Fibroblast of upper back skin (primary cell): ENCODE measurements at regions not wholly inside any gene's neighbourhood (a gene's known extent, or its start where the extent isn't known, plus 50 kb on each side); places are given as distances from the start of the nearest gene placed in this dataset.

Source experiments
- DNase-seq: peaks from one replicate; pipeline ENCODE4 v3.0.0-alpha.2; 2013

GRCh38 chr1:11373895-11374747, 101.1 kb downstream of the UBIAD1 start:
- no peak for DNase-seq

DNA sequence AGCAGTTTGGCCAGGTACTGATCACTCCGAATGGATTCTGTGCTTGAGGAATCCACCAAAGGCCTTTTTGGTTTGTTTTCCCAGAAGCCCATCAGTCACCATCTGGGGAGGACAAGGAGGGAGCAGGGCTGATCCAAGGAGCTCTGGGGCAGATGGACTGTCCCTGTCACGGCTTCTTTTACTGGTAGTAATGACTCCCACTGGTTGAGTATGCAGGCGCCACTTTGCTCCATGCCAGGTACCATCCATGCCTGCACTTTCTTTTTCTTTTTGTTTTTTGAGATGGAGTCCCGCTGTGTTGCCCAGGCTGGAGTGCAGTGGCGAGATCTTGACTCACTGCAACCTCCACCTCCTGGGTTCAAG, 101.7 kb downstream of the UBIAD1 start:
- no peak for DNase-seq

GRCh38 chr1:11377001-11377583, 101.9 kb upstream of the DISP3 start:
- DNase-seq: no peak

DNA sequence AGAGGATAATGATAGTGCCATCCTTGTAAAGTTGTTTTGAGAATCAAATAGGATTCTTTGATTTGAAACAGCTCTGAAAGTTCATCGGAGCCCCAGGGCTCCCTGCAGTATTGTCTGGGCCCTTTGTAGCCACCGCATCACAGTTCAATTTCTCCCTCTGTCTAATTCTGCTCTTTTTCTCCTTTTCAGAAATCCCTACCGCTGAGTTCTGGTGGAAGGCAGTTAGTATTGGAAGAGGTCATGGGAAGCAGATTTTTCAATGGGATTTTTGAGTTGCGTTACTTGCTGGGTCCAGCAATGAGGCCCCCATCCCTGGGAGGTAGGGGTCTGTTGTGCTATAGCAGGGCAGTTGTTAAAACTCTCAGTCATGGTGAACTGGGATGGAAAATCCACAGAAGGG, 101.0 kb upstream of the DISP3 start:
- no peak for DNase-seq

DNA sequence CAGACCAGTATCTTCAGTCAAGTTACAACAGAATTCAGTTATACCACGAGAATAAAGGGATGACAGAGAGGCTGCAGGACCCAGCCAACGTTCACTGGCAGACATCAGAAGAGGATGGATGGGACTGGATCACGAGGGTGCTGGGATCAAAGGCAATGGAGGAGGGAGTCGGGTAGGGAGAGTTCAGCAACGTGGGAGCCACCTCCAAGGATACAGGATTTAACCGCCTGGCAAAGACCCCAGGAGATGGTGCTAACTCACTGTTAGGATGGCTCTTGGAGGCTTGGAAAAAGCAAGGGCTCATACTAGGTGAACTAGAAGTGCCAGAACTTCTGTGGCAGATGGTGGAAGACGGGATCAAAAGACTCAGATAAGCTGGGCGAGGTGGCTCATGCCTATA, 99.1 kb upstream of the DISP3 start:
- no peak for DNase-seq

DNA sequence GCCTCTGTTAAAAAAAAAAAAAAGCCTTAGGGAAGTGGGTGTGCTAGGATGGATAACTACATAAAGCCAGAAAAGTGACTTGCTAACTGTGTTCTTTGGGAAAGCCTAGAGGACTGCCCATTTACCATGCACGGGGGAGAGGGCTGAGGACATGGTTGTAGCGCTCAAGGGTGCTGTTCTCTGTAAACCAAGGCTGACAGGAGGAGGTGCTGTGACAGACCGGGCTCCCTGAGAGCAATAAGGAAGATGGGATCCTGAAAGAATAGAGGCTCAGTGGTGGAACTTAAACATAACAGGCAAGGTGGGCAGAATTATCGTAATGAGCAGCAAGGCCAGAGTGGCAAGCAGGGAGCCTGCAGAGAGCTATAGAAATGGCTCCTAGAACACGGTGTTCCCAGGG, 98.5 kb upstream of the DISP3 start:
- no peak for DNase-seq

DNA sequence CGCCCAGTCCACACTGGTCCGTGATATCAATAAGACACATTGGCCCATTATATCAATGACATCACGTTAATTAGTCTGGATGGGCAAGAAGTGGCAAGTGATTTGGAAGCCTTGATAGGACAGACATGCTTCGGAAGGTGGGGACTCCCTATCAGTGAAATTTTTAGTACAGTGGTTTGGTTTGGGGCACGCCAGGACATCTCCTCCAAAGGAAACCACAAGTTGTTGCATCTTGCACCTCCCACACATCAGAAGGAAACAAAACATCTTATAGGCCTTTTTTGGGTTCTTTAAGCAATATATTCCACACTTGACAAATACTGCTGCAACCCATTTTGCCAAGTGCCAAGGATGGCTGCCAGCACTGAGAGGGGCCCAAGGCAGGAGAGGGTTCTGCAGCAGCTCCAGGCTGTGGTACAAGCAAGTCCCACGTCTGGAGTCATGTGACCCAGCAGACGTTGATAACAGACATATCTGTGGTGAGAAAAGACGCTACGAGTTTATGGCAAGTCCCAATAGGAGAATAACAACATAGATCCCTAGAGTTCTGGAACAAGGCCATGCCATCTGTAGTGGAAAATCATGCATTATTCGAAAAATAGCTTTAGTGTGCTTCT, 95.3 kb upstream of the DISP3 start:
- DNase-seq: no peak

- peak; percentile 11 for DNase-seq
These were observed 94.8 kb upstream of the DISP3 start for GRCh38 chr1:11384170-11384554.

- no peak for DNase-seq
These were observed 91.1 kb upstream of the DISP3 start for GRCh38 chr1:11387829-11388228.

DNA sequence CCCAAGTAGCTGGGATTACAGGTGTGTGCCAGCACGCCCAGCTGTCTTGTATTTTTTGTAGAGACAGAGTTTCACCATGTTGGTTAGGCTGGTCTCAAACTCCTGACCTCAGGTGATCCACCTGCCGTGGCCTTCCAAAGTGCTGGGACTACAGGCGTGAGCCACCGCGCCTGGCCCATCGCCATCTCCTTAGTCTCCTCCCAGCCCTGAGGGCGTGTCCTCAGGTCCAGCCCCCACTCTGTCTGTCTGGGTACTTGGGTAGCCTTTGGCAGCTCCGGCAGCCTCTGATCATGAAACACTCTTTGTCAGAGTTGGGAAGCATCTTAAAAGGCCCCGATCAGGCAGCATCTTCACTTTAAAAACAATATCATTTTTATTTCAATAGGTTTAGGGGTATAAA, 90.3 kb upstream of the DISP3 start:
- no peak for DNase-seq

DNA sequence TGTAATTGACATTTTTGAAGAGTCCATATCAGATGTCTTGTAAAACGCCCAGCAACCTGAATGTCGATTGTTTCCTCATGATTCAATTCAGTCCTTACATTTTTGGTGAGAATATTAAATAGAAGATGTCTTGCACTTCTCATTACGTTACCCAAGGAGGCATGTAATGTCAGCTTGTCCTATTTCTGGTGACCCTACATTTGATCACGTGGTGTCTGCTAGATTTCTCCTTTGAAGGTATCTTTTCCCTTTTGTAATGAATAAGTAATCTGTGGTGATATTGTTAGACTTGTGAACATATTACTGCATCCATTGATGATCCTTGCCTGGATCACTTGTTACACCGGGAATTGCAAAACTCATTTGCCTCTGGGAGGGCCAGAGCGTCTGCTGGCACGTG, 87.6 kb upstream of the DISP3 start:
- no peak for DNase-seq

DNA sequence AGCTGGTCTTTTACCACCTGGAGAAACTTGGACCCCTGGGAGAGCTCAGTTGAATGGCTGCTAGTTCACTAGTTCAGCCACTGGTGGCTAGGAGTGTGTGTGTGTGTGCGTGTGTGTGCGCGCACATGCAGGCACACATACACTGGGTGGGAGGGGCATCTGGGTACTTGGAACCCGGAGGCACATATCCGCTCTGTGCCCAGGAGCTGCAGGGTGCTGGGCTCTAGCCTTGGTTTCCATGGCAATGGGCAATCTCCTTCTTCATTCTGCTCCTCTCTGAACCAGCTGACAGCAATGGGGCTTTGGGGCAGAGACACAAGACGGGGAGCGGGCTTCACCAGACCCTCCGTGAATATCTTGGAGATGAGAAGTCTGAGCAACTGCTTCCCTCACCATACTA, 87.1 kb upstream of the DISP3 start:
- DNase-seq: no peak

- DNase-seq: no peak
These were observed 84.2 kb upstream of the DISP3 start for GRCh38 chr1:11394592-11395245.

- no peak for DNase-seq
These were observed 83.3 kb upstream of the DISP3 start for GRCh38 chr1:11395616-11396015.

DNA sequence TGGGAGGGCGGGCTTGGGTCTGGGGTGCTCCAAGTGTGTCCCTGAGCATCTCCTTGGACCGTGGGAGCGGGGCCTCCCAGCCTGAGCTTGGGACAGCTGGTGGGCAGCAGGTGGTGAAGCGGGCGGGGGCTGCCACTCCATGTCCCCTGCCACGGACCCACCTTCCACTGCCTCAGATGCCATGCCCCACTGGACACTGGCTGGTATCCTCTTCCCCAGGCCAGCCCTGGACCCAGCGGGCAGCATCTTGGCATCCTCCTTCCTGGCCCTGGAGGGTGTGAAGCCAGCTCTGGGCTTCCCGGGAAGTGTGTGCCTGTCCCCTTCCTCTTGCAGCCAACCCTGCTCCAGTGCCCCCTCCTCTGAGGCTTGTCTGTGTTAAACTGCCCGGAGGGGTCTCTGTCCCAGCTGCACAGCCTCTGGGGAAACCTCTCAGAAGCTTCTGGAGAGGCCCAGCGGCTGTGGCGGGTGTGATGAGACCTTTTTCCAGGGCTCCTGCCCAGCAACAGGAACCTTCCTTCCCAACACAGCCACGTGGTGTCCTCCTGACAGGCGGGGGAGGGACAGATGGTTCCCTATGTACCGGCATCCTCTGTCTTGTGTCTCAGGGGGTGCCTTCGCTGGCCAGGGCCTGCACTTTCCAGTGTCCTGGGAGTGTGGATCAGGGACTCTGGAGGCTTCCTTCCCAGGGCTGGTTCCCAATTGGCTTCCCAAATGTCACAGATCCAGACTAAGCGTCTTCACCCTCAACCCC, 81.6 kb upstream of the DISP3 start:
- no peak for DNase-seq

- no peak for DNase-seq
These were observed 79.7 kb upstream of the DISP3 start for GRCh38 chr1:11399250-11399649.

DNA sequence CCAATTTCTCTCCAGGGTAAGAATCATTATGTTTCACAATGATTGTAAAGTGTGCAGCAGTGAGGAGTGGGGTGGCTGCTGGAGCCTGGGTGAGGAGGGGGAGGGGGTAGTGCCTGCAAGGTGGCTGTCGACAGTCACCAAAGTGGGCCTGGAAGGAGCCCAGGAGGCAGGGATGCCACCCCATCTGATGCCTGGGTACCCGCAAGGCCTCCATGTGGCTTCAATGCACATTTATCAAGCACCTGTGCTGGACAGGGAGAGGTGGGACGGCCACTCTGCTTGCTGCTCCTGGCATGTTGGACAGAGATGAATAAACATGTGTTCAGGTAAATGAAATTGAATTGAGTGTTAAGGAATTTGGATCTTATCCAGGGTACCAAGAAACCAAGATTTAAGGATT, 78.8 kb upstream of the DISP3 start:
- no peak for DNase-seq

DNA sequence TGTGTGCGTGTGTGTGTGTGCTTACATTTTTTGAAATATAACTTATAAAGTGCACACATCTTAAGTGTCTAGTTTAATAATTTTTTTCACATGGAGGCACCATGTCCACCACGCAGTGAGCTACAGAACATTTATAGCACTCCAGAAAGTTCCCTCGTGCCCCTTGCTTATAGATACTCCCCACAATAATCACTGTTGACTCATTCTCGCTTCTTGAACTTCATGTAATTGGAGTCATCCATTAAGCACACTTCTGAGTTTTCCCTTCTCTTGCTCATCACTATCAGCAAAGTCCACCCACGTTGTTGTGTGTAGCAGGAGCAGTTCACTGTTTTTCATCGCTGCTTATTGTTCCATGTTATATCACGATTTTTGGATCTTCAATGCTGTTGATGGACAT, 78.4 kb upstream of the DISP3 start:
- no peak for DNase-seq

DNA sequence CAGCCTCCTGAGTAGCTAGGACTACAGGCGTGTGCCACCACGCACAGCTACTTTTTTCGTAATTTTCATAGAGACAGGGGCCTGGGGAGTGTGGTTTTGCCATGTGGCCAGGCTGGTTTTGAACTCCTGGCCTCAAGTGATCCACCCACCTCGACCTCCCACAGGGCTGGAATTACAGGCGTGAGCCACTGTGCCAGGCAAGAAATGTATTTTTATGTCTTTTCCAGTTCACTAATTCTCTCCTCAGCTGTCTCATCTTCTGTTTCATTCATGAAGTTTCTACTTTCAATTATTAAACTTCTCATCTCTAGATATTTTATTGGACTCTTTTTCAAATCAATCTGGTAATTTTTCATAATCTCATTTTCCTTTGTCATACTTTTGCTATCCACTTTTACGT, 72.1 kb upstream of the DISP3 start:
- DNase-seq: no peak

GRCh38 chr1:11407301-11407994, 71.5 kb upstream of the DISP3 start:
- DNase-seq: no peak

GRCh38 chr1:11412141-11412540, 66.8 kb upstream of the DISP3 start:
- DNase-seq: no peak

DNA sequence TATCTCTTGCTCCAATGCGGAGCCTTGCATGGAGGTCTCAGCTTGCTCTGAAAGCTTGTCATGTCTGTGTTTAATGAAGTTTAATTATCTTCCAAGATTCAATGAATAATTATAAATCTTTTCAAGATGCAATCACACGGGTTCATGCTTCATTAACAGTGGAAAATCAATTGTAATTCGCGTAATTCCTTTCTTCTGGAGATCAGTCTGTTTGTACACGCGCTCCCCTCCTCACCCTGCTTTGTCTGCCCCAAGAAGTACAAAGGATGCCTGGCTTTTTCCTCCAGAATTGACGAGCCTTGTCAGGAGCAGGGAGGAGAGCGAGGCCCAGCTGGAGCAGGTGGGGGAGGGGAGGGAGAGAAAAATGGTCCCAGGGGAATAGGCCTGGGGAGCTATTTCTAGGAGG, 65.0 kb upstream of the DISP3 start:
- no peak for DNase-seq
